ENCODE measurements at regions not wholly inside any gene's neighbourhood (a gene's known extent, or its start where the extent isn't known, plus 50 kb on each side); places are given as distances from the start of the nearest gene placed in this dataset.

- TF ChIP-seq POLR2A (IDR thresholded peaks at IDR 0.05; ENCODE audit: low read length) (no peak), GATA1 (IDR thresholded peaks at IDR 0.05; ENCODE audit: low read depth, low read length) (no peak)
These were observed 1549.3 kb upstream of the ADGRL3 start for GRCh38 chr4:59650861-59651260.

Data from erythroblast (primary cell).